HG03196 (cell line): ENCODE measurements at regions not wholly inside any gene's neighbourhood (a gene's known extent, or its start where the extent isn't known, plus 50 kb on each side); places are given as distances from the start of the nearest gene placed in this dataset.

ENCODE experiments used
- ATAC-seq: cut with Tn5 transposase; IDR thresholded peaks from one replicate; pipeline ENCODE4 v1.9.1; 2021; ENCODE audit not compliant: unreplicated experiment

GRCh38 chr5:76030343-76030742 is 52.8 kb upstream of the SV2C start:
- no peak for ATAC-seq

GRCh38 chr5:76029739-76030138 is 53.4 kb upstream of the SV2C start:
- ATAC-seq = no peak

- no peak for ATAC-seq
Measured at GRCh38 chr5:76025790-76026189, 57.4 kb upstream of the SV2C start.

GRCh38 chr5:76025069-76025468 is 58.1 kb upstream of the SV2C start:
- no peak for ATAC-seq

GRCh38 chr5:76022611-76023010 is 60.6 kb upstream of the SV2C start:
- no peak for ATAC-seq

GRCh38 chr5:76021936-76022584 is 61.1 kb upstream of the SV2C start:
- ATAC-seq = no peak

- ATAC-seq = no peak
Measured at GRCh38 chr5:76016258-76016657, 66.9 kb upstream of the SV2C start.

GRCh38 chr5:76014005-76014404 is 69.2 kb upstream of the SV2C start:
- no peak for ATAC-seq

- ATAC-seq = no peak
Measured at GRCh38 chr5:76007904-76008303, 75.3 kb upstream of the SV2C start.

GRCh38 chr5:76000582-76000981 is 82.6 kb upstream of the SV2C start:
- ATAC-seq = no peak

GRCh38 chr5:75993643-75994520 is 89.3 kb upstream of the SV2C start:
- ATAC-seq = no peak

- no peak for ATAC-seq
Measured at GRCh38 chr5:75993183-75993582, 90.0 kb upstream of the SV2C start.

- ATAC-seq = no peak
Measured at GRCh38 chr5:75992753-75993152, 90.4 kb upstream of the SV2C start.

GRCh38 chr5:75985077-75985476 is 98.1 kb upstream of the SV2C start:
- ATAC-seq = no peak

- ATAC-seq = no peak
Measured at GRCh38 chr5:75975496-75975895, 107.7 kb upstream of the SV2C start.

GRCh38 chr5:75965292-75965691 is 117.9 kb upstream of the SV2C start:
- ATAC-seq = no peak

GRCh38 chr5:75964008-75964407 is 119.2 kb upstream of the SV2C start:
- no peak for ATAC-seq

GRCh38 chr5:75963554-75963953 is 119.6 kb upstream of the SV2C start:
- ATAC-seq = no peak

GRCh38 chr5:75961818-75962217 is 121.4 kb upstream of the SV2C start:
- no peak for ATAC-seq

GRCh38 chr5:75960129-75960528 is 123.1 kb upstream of the SV2C start:
- no peak for ATAC-seq

GRCh38 chr5:75952963-75953362 is 130.2 kb upstream of the SV2C start:
- ATAC-seq = no peak

- ATAC-seq = no peak
Measured at GRCh38 chr5:75952291-75952690, 130.9 kb upstream of the SV2C start.

GRCh38 chr5:75951716-75952115 is 131.5 kb upstream of the SV2C start:
- no peak for ATAC-seq
